T-helper 2 cell (primary cell): ENCODE measurements at regions not wholly inside any gene's neighbourhood (a gene's known extent, or its start where the extent isn't known, plus 50 kb on each side); places are given as distances from the start of the nearest gene placed in this dataset.

Source experiments
- DNase-seq, 5 experiments: peaks; one replicate each; pipeline versions ENCODE4 v3.0.0 to v3.0.0-alpha.2; 2012 to 2022

- no peak for DNase-seq
These were observed 64.8 kb upstream of the CLSTN2 start for GRCh38 chr3:139870000-139870675.

- DNase-seq: no peak
These were observed 66.2 kb upstream of the CLSTN2 start for GRCh38 chr3:139868773-139869172.

GRCh38 chr3:139848660-139849059 is 86.3 kb upstream of the CLSTN2 start:
- no peak for DNase-seq

- no peak for DNase-seq
These were observed 88.3 kb upstream of the CLSTN2 start for GRCh38 chr3:139846729-139847128.

- DNase-seq: no peak
These were observed 95.3 kb upstream of the CLSTN2 start for GRCh38 chr3:139839659-139840058.

GRCh38 chr3:139839014-139839413 is 96.0 kb upstream of the CLSTN2 start:
- no peak for DNase-seq

GRCh38 chr3:139838269-139838957 is 96.6 kb upstream of the CLSTN2 start:
- no peak for DNase-seq

- no peak for DNase-seq
These were observed 98.1 kb upstream of the CLSTN2 start for GRCh38 chr3:139836698-139837464.

GRCh38 chr3:139835830-139836683 is 98.9 kb upstream of the CLSTN2 start:
- no peak for DNase-seq

GRCh38 chr3:139832998-139833397 is 102.0 kb upstream of the CLSTN2 start:
- no peak for DNase-seq

GRCh38 chr3:139830817-139831216 is 104.2 kb upstream of the CLSTN2 start:
- no peak for DNase-seq

GRCh38 chr3:139827833-139828232 is 107.2 kb upstream of the CLSTN2 start:
- DNase-seq: no peak

GRCh38 chr3:139824864-139825263 is 110.1 kb upstream of the CLSTN2 start:
- no peak for DNase-seq

- DNase-seq: no peak
These were observed 120.3 kb upstream of the CLSTN2 start for GRCh38 chr3:139814646-139815045.

GRCh38 chr3:139811331-139811730 is 123.7 kb upstream of the CLSTN2 start:
- DNase-seq: no peak

GRCh38 chr3:139808201-139808600 is 126.8 kb upstream of the CLSTN2 start:
- DNase-seq: no peak

- DNase-seq: no peak
These were observed 125.5 kb upstream of the NMNAT3 start for GRCh38 chr3:139803294-139803693.

- DNase-seq: peak in 1 of 5 experiments; percentile 22
These were observed 120.1 kb upstream of the NMNAT3 start for GRCh38 chr3:139797724-139798343.

GRCh38 chr3:139794469-139795265 is 116.9 kb upstream of the NMNAT3 start:
- no peak for DNase-seq

GRCh38 chr3:139793408-139793807 is 115.6 kb upstream of the NMNAT3 start:
- DNase-seq: no peak

GRCh38 chr3:139780593-139780992 is 102.8 kb upstream of the NMNAT3 start:
- DNase-seq: no peak
